RWPE2 (cell line): ENCODE measurements at regions not wholly inside any gene's neighbourhood (a gene's known extent, or its start where the extent isn't known, plus 50 kb on each side); places are given as distances from the start of the nearest gene placed in this dataset.

Experiments used
- ATAC-seq: fragments of 200-7000 bp; cut with Tn5 transposase; 3 replicates; pipeline ENCODE4 v1.9.1; 2021; ENCODE audit warnings: low read depth
- DNase-seq: peaks from one replicate; pipeline ENCODE4 v3.0.0-alpha.2; 2020; ENCODE audit warnings: low spot score
- H3K27ac ChIP-seq: fragments of 450-650 bp; 2 replicates; pipeline ENCODE4 v1.5.1; 2017; ENCODE audit warnings: mild to moderate bottlenecking; ENCODE audit not compliant: poor library complexity, severe bottlenecking
- H3K27me3 ChIP-seq: fragments of 250-450 bp; sonication (Bioruptor Pico); 2 replicates; pipeline ENCODE4 v1.5.1; 2021; ENCODE audit warnings: mild to moderate bottlenecking, moderate library complexity; ENCODE audit not compliant: insufficient read depth, poor library complexity, severe bottlenecking
- H3K36me3 ChIP-seq: fragments of 250-450 bp; sonication (Bioruptor Pico); 2 replicates; pipeline ENCODE4 v1.5.1; 2020; ENCODE audit warnings: low read depth, mild to moderate bottlenecking, moderate library complexity
- H3K4me1 ChIP-seq: fragments of 250-450 bp; sonication (Bioruptor Pico); 2 replicates; pipeline ENCODE4 v1.5.1; 2021; ENCODE audit warnings: mild to moderate bottlenecking, moderate library complexity; ENCODE audit not compliant: insufficient read depth, poor library complexity, severe bottlenecking
- H3K4me3 ChIP-seq: fragments of 250-450 bp; sonication (Bioruptor Pico); 2 replicates; pipeline ENCODE4 v1.5.1; 2021; ENCODE audit warnings: mild to moderate bottlenecking, moderate library complexity; ENCODE audit not compliant: severe bottlenecking
- H3K9me3 ChIP-seq: fragments of 250-450 bp; sonication (Bioruptor Pico); 2 replicates; pipeline ENCODE4 v1.5.1; 2021; ENCODE audit warnings: mild to moderate bottlenecking, moderate library complexity; ENCODE audit not compliant: severe bottlenecking
- TF ChIP-seq, protein P1 (sequence below): fragments of 450-650 bp; IDR thresholded peaks from one replicate; pipeline ENCODE4 v1.5.1; 2017; ENCODE audit warnings: mild to moderate bottlenecking, moderate library complexity; ENCODE audit not compliant: poor library complexity, severe bottlenecking

DNA sequence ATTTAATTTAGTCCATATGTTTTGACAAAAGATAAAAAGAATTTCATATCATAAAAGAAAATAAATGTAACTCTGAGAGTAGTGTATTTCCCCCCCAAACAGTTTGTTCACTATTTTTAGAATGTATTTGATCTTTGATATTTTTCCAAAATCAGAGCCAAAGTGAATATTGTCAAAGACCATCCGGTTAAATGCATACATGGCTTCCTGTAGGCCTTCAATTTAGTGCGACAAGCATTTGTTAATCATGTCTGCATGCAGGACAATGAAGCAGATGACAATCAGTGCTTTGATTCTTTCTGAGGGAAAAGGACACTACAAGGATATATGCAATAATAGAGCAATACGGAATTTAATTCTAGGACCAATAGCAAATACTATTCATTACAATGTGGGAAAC is 79.8 kb downstream of the ACTBL2 start:
- Histone ChIP-seq H3K9me3 (no peaks in the 10 kb centered on the region), H3K27me3 (no peaks in the 10 kb centered on the region), H3K36me3 (no peaks in the 10 kb centered on the region), H3K27ac (no peak overlapping the region), H3K4me3 (no peak overlapping the region), H3K4me1 (no peaks in the 10 kb centered on the region)
- DNase-seq (no peak), ATAC-seq (no peak)
- TF ChIP-seq, protein P1, sequence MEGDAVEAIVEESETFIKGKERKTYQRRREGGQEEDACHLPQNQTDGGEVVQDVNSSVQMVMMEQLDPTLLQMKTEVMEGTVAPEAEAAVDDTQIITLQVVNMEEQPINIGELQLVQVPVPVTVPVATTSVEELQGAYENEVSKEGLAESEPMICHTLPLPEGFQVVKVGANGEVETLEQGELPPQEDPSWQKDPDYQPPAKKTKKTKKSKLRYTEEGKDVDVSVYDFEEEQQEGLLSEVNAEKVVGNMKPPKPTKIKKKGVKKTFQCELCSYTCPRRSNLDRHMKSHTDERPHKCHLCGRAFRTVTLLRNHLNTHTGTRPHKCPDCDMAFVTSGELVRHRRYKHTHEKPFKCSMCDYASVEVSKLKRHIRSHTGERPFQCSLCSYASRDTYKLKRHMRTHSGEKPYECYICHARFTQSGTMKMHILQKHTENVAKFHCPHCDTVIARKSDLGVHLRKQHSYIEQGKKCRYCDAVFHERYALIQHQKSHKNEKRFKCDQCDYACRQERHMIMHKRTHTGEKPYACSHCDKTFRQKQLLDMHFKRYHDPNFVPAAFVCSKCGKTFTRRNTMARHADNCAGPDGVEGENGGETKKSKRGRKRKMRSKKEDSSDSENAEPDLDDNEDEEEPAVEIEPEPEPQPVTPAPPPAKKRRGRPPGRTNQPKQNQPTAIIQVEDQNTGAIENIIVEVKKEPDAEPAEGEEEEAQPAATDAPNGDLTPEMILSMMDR = no peak

DNA sequence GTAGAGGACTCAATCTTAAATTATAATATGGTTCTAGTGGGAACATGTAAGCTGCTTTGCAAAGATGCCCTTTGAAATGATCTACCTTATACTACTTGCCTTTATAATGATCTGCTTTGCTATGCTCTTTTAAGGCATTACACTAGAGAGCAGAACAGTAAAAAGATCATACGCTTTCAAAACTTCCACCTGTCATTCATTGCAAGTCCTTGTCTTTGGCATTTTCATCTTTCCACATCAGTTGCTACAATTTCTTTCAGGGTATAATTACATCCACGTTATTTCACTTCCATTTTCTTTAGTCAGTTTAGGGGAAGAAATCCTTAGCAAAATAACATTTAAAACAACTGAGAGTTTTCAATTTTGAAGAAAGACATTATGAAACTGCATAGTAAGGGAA is 80.3 kb downstream of the ACTBL2 start:
- TF ChIP-seq, protein P1 = no peak
- Histone ChIP-seq H3K27ac (no peak overlapping the region), H3K9me3 (no peaks in the 10 kb centered on the region), H3K4me3 (no peak overlapping the region), H3K27me3 (no peaks in the 10 kb centered on the region), H3K4me1 (no peaks in the 10 kb centered on the region), H3K36me3 (no peaks in the 10 kb centered on the region)
- no peak for DNase-seq
- ATAC-seq = no peak

DNA sequence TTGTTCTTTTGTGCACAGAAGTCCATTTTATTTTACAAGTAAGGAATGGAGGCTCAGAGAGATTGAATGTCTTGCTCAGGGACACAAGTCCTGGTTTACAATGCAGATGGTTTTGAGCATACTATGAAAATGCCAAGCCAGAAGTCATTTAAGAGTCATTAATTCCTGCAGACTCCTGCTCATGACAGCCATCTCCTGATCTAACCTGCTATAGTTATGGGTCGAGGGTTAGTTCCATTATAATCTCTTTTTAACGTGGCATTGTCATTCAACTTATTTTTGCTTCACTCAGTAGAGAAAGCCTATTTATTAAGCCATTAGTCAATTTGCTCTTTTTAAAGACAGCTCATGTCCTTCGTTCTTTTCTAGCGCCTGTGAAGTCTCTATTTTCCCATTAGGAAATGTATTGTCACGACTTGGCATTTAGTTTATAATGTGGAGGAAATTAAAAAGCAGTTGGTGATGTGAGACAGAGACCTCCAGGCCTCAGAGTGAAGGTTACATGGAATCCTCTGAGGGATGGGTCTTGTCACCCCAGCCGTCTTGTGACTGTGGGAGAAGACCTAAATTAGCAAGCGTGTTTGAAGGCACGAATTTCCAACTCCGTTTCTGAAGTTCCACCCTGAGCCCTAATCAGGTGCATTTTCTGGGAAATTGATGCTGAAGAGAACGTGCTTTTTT is 84.1 kb downstream of the ACTBL2 start:
- H3K9me3 ChIP-seq = no peaks in the 10 kb centered on the region
- DNase-seq (no peak), ATAC-seq (no peak)
- no peak overlapping the region for H3K4me3 ChIP-seq
- H3K4me1 ChIP-seq = no peaks in the 10 kb centered on the region
- H3K27me3 ChIP-seq = no peaks in the 10 kb centered on the region
- H3K36me3 ChIP-seq = no peaks in the 10 kb centered on the region
- no peak overlapping the region for H3K27ac ChIP-seq
- TF ChIP-seq, protein P1 = no peak

DNA sequence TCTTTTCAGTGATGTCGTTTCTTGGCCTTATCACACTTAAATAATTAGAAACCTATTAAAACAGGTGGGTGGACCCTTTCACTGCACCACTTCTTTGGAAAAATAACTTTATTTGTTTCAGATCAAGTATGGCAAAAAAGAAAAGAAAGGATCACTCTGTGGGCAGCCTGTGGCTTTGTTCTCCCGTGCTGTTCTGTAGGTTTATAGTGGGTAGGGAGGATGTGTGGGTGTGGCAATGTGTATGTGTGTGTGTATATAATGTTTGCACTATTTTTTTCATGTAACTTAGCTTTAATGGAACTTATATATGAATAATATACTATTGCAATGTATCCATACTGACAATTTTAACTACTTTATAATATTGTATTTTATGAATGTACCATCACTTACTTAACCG is 85.9 kb downstream of the ACTBL2 start:
- DNase-seq = no peak
- Histone ChIP-seq H3K27me3 (no peaks in the 10 kb centered on the region), H3K4me3 (no peak overlapping the region), H3K36me3 (no peaks in the 10 kb centered on the region), H3K9me3 (no peaks in the 10 kb centered on the region), H3K27ac (no peak overlapping the region), H3K4me1 (no peaks in the 10 kb centered on the region)
- TF ChIP-seq, protein P1 = no peak
- no peak for ATAC-seq

DNA sequence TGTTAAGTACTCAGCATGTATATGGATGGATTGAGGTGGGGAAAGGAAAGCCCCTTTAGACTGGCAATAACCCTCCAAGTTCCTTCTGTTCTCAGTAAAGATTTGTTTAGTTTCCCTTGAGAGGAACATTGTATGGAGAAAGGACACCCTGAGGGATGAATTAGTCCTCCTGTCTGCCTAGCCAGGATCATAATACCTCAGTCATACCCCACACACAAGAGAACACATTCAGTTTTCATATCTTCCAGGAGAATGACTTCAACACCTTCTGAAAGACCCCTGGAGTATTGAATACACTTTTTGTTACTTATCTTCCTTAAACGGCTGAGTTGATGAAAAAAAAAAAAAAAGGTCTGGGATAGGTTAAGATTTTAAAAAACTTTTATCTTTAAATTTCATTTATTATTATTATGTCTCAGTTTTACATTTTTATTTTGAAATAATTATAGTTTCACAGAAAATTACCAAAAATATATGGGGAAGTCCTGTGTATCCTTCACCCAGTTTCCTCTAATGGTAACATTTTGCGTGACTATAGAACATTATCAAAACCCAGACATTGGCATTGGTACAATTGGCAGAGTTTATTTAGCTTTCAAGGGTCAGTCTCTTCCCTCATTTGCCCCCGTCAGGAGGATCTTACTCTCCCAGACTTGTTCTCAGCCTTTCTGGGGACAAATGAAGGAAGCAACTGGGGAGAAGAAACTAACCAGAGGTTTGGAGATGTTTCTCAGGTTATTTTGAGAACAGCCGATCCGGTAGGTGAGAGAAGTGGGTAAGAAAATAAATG is 88.0 kb downstream of the ACTBL2 start:
- ATAC-seq (no peak), DNase-seq (no peak)
- Histone ChIP-seq H3K4me1 (no peaks in the 10 kb centered on the region), H3K36me3 (no peaks in the 10 kb centered on the region), H3K27me3 (no peaks in the 10 kb centered on the region), H3K4me3 (no peak overlapping the region), H3K9me3 (no peaks in the 10 kb centered on the region), H3K27ac (no peak overlapping the region)
- TF ChIP-seq, protein P1 = no peak
